ENCODE measurements at regions not wholly inside any gene's neighbourhood (a gene's known extent, or its start where the extent isn't known, plus 50 kb on each side); places are given as distances from the start of the nearest gene placed in this dataset.

GRCh38 chr6:87798393-87799278 is 96.6 kb upstream of the AKIRIN2 start:
- TF ChIP-seq MYC (IDR thresholded peaks at IDR 0.05; ENCODE audit: low read depth, low read length) (no peak), POLR2A (IDR thresholded peaks at IDR 0.05; ENCODE audit: low read depth, low read length) (no peak), CTCF (IDR thresholded peaks at IDR 0.05; ENCODE audit: extremely low read depth in 1 of 2, insufficient read depth in 1 of 2, low read depth in 1 of 2, low read length in 2 of 2) (no peak)
